ENCODE measurements at regions not wholly inside any gene's neighbourhood (a gene's known extent, or its start where the extent isn't known, plus 50 kb on each side); places are given as distances from the start of the nearest gene placed in this dataset.

GRCh38 chr6:159343709-159344108 is 174.5 kb downstream of the FNDC1 start:
- TF ChIP-seq CTCF (IDR thresholded peaks at IDR 0.05; ENCODE audit: poor library complexity) (no peak), EZH2phosphoT487 (IDR thresholded peaks at IDR 0.05; ENCODE audit: low read depth, severe bottlenecking, unreplicated experiment) (no peak)

Data from hepatocyte (in vitro differentiated cells).